ENCODE measurements at regions not wholly inside any gene's neighbourhood (a gene's known extent, or its start where the extent isn't known, plus 50 kb on each side); places are given as distances from the start of the nearest gene placed in this dataset.

- TF ChIP-seq MAX (IDR thresholded peaks at IDR 0.05; ENCODE audit: low read depth, low read length) (no peak), POLR2A (IDR thresholded peaks at IDR 0.05; ENCODE audit: low read depth, low read length) (no peak), KDM1A (IDR thresholded peaks at IDR 0.05; ENCODE audit: borderline replicate concordance) (no peak), RCOR1 (conservative IDR thresholded peaks at IDR 0.05; ENCODE audit: low read depth, low read length) (no peak), JUND (IDR thresholded peaks at IDR 0.05; ENCODE audit: low read depth, low read length) (no peak), MTA2 (IDR thresholded peaks at IDR 0.05; ENCODE audit: low read depth) (no peak), CTCF (IDR thresholded peaks at IDR 0.05 in 2 of 3, conservative IDR thresholded peaks at IDR 0.05 in 1 of 3; ENCODE audit: control insufficient read depth in 2 of 3, extremely low read depth in 1 of 3, insufficient read depth in 1 of 3, low read depth in 3 of 3, low read length in 3 of 3) (no peak), ZNF274 (IDR thresholded peaks at IDR 0.05; ENCODE audit: insufficient read depth, insufficient read length) (no peak)
Measured at GRCh38 chr5:130272837-130273236, 368.6 kb downstream of the CHSY3 start.
